ENCODE measurements at regions not wholly inside any gene's neighbourhood (a gene's known extent, or its start where the extent isn't known, plus 50 kb on each side); places are given as distances from the start of the nearest gene placed in this dataset.
"Not testable (repeated sequence)": the region's sequence is repeated elsewhere in the genome, so short reads cannot be mapped to it uniquely, and the experiment has no call there.

GRCh38 chr2:59190518-59190917 is 949.4 kb upstream of the FANCL start:
- no peak for DNase-seq

GRCh38 chr2:59184276-59185020 is 943.3 kb upstream of the FANCL start:
- no peak for DNase-seq

DNA sequence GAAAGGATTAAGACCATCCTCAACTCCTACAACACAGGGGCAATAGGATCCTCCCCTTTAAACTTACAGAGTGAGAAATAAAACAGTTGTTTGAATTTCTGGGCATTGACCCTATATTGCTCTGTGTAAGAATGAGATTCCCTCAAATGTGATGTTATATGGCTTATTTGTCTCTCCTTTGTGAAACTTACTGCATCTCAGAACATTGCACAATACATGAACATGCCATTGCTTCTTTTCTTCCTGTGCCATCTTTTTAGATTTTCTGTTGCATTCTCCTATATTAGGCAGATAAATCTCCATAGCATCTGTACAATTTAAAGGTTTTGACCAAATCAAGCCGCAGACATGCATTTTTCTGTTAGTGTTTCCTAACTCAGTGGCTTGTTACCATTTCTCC is 941.9 kb upstream of the FANCL start:
- DNase-seq, result no peak

GRCh38 chr2:59182249-59182648 is 941.1 kb upstream of the FANCL start:
- DNase-seq, result no peak

GRCh38 chr2:59181347-59181746 is 940.2 kb upstream of the FANCL start:
- DNase-seq, result no peak

DNA sequence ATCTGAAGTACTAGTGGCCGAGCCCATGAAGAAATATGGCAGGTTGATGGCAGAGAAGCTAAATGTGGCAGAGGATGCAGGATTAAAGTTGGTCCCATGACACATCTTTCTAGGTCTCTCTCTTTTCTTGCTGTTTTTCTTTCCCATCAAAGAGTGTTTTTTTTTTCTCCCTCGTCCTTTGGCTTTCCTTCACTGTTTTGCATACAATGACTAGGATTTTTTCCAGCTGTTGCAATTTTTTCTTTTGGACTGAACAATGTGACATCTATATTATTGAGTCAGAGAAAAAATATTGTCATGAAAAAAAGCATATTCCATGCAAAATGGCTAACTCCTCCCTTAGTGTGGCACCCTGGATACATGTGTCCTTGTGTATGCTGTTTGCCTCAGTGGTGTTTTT is 939.5 kb upstream of the FANCL start:
- DNase-seq, result no peak

DNA sequence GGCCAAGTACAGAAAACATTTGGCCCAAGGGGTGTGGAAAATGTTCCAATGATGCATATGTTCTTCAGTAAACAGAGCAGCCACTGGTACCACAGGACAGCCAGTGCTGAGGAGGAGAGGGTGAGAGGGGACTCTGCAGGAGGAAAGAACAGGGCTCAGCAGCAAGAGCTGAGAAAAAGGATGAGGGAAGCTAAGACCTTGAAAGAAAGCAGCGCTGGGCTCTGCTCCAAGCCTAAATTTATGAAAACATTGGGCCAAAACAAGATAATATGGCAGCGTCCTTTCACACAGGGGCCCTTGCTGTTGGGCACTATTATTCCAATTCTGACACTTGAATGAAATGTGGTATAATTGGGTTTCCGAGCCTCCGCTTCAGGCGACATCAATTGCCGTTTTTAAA is 939.0 kb upstream of the FANCL start:
- DNase-seq, result no peak

DNA sequence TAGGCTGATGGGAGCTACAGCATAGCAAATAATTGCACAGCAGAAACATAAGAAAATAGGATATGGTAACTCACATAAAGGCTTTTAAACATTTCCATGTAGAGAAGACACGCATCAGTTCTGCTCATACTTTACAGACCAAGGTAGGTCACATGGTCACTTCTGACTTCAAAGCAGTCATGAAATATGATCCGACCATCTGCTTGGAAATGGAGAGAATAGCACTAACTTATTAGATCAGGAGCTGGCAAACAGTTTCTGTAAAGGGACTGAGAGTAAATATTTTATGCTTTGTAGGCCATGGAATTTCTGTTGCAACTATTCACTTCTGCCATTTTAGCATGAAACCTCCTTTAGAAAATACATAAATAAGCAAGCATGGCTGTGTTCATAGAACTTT is 936.6 kb upstream of the FANCL start:
- no peak for DNase-seq

GRCh38 chr2:59176737-59177136 is 935.6 kb upstream of the FANCL start:
- no peak for DNase-seq

GRCh38 chr2:59174536-59175243 is 933.6 kb upstream of the FANCL start:
- no peak for DNase-seq

DNA sequence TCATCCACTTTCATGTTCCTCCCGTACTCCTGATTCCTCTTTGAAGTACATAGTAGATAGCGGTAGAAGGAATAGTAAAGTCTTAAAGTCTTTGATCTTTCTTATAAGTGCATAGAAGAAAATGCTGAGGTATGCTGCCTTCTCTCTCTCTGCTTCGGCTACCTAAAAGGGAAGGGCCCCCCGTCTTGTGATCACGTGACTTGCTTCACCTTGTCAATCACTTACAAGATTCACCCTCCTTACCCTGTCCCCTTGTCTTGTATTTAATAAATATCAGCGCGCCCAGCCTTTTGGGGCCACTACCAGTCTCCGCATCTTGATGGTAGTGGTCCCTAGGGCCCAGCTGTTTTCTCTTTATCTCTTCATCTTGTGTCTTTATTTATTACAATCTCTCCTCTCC is 932.2 kb upstream of the FANCL start:
- no peak for DNase-seq

GRCh38 chr2:59171019-59171418 is 929.9 kb upstream of the FANCL start:
- no peak for DNase-seq

DNA sequence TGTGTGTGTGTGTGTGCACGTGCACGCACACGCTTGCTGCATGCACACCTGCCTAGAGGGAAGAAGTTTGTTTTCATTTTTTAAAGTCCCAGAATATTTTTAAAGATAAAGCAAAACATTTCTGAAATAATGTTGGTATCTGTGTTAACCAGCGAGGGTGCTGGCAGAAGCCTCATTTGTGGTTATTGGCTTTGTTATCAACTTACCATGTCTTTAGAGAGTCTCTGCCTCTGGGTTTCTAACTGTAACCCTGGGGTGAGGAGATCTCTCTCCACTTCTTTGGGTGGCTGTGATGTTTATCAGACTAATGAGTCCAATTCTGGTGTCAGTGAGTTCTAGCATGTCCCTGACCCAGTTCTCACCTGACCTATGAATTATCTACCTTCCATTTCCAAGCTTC is 927.6 kb upstream of the FANCL start:
- DNase-seq, result no peak

- DNase-seq, result no peak
Observed at GRCh38 chr2:59167514-59167913, 926.4 kb upstream of the FANCL start.

GRCh38 chr2:59157908-59158307 is 916.8 kb upstream of the FANCL start:
- not testable (repeated sequence) for DNase-seq

DNA sequence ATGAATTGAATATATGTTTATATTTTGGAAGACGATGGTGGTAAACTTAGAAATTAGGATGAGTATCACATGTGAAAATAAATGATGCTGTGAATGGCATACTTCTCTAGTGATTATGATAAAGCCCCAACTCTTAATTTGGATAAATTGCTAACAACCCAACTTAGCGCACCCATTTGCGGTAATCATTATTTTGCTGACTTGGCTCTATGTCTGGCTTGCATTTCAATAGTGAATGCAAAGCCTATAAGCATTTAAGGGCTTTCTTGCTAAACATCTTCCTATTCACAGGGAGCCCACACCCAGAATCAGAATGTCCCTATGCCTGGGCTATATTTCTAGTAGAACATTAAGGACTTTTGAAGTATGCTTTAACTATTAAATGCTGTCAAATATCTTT is 910.7 kb upstream of the FANCL start:
- no peak for DNase-seq

GRCh38 chr2:59150217-59150849 is 909.2 kb upstream of the FANCL start:
- DNase-seq, result no peak

GRCh38 chr2:59149271-59149670 is 908.1 kb upstream of the FANCL start:
- DNase-seq, result no peak

DNA sequence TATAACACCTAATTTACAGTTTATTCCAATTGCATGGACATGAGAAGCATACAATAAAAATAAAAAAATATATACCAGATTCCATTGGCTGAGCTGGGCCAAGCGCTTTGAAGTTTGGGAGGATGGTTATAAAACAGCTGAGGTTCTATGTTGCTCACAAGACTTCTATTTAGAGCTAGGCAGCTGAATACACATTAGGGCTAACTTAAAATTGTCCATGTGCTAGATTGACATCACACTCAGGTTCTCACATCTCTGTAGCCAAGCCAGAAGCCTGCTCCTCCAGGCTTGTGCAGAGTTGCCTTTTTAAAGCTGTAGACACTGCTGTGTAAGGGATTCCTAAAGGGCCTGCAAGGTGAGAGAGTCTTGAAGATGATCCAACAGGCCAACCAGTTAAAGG is 871.1 kb upstream of the FANCL start:
- no peak for DNase-seq

- no peak for DNase-seq
Observed at GRCh38 chr2:59096973-59097372, 855.8 kb upstream of the FANCL start.

DNA sequence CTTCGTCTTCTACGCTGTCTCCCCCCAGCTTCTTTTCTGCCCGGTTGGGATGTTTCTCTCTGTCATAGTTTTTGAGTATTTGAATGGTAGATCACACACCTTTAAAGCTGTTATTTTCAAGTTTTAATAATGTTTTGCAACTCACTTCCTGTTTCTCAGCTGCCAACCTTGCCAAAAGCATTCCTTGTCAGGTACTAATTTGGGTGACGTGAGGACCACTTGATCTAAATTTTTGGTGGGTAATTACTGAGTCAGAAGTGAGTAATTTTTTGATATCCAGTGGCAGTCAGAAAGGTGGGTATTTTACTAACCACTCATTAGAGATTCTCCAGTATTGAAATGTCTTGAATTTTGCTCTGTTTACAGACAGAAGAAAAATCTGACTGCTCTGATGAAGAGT is 852.4 kb upstream of the FANCL start:
- no peak for DNase-seq

- no peak for DNase-seq
Observed at GRCh38 chr2:59084326-59084725, 843.2 kb upstream of the FANCL start.

DNA sequence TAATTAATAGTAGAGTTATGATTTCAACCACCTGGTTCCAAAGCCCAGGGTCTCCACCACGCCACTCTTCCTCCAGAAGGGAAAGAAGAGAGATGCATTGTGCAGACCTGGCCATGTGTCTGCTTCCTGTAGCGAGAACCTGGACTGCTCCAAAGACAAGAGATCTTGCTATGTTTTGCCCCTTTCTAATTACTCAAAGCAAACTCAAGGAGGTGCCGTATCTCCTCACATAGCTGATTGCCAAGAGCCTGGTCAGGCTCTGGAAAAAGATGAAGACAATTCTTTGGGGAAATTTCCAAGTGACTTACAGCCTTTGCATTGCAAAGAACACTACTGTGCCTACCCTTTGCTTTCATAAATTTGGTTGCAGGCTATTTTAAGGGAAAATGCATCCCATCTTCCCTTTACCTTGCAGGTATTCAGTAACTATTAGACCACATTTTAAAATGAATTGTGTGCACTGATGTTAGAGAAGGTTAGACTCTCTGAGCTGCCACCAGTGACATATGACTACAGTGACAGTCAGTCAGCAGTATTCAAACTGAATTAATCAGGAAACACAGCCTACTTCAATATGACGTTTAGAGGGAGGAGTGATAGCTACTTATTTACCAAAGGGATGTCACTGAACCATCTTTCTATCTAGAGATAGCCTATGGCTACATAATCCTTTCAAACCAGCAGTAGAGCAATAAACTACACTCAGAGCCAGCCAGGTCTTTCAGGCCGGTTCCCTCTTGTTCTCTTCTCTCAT is 842.1 kb upstream of the FANCL start:
- DNase-seq, result no peak

GRCh38 chr2:59082657-59083056 is 841.5 kb upstream of the FANCL start:
- no peak for DNase-seq
